Astrocyte (in vitro differentiated cells and primary cell): ENCODE measurements at regions not wholly inside any gene's neighbourhood (a gene's known extent, or its start where the extent isn't known, plus 50 kb on each side); places are given as distances from the start of the nearest gene placed in this dataset.
A peak's percentile ranks its signal among the peaks of the same experiment; 100 is the strongest.

ENCODE experiments used
- DNase-seq: peaks from one replicate; pipeline ENCODE4 v3.0.0-alpha.2; 2010; ENCODE audit warnings: low read depth
- FAIRE-seq: peaks from 2 replicates; lab custom pipeline; 2011; peaks lifted over from hg19 to GRCh38; lab: Jason Lieb, UNC
- H2AFZ ChIP-seq: 2 replicates; pipeline ENCODE4 v1.6.0; 2012; ENCODE audit warnings: low read depth, low read length, inconsistent platforms
- H3K27ac ChIP-seq: 2 replicates; pipeline ENCODE4 v1.5.1; 2011; ENCODE audit warnings: low read depth, low read length, inconsistent platforms
- H3K27me3 ChIP-seq: 2 replicates; pipeline ENCODE4 v1.6.0; 2011; ENCODE audit warnings: low read length, inconsistent platforms; ENCODE audit not compliant: insufficient read depth
- H3K36me3 ChIP-seq: 2 replicates; pipeline ENCODE4 v1.5.1; 2011; ENCODE audit warnings: low read length, inconsistent platforms; ENCODE audit not compliant: insufficient read depth
- H3K4me1 ChIP-seq: 2 replicates; pipeline ENCODE4 v1.5.1; 2011; ENCODE audit warnings: low read length, inconsistent platforms; ENCODE audit not compliant: insufficient read depth
- H3K4me2 ChIP-seq: 2 replicates; pipeline ENCODE4 v1.6.0; 2012; ENCODE audit warnings: low read length, inconsistent platforms
- H3K4me3 ChIP-seq: 2 replicates; pipeline ENCODE4 v1.5.1; 2011; ENCODE audit warnings: low read depth, mild to moderate bottlenecking, low read length, inconsistent platforms; ENCODE audit not compliant: insufficient read depth
- H3K79me2 ChIP-seq: 2 replicates; pipeline ENCODE4 v1.6.0; 2012; ENCODE audit warnings: mild to moderate bottlenecking, low read length, inconsistent platforms; ENCODE audit not compliant: insufficient read depth
- H3K9ac ChIP-seq: 2 replicates; pipeline ENCODE4 v1.6.0; 2012; ENCODE audit warnings: mild to moderate bottlenecking, low read length, inconsistent platforms
- H3K9me3 ChIP-seq: 2 replicates; pipeline ENCODE4 v1.5.1; 2012; ENCODE audit warnings: low read depth, mild to moderate bottlenecking, low read length, inconsistent platforms; ENCODE audit not compliant: insufficient read depth
- H4K20me1 ChIP-seq: 2 replicates; pipeline ENCODE4 v1.6.0; 2012; ENCODE audit warnings: low read length, inconsistent platforms; ENCODE audit not compliant: insufficient read depth
- H3K27ac Mint-ChIP-seq: one replicate; pipeline ENCODE4 v1.8.0; 2021; ENCODE audit warnings: mild to moderate bottlenecking, mixed read lengths; ENCODE audit not compliant: unreplicated experiment
- H3K27me3 Mint-ChIP-seq: one replicate; pipeline ENCODE4 v1.8.0; 2021; ENCODE audit warnings: low read depth, mixed read lengths; ENCODE audit not compliant: unreplicated experiment
- H3K36me3 Mint-ChIP-seq: one replicate; pipeline ENCODE4 v1.8.0; 2021; ENCODE audit warnings: low read depth, mixed read lengths; ENCODE audit not compliant: unreplicated experiment
- H3K4me1 Mint-ChIP-seq: one replicate; pipeline ENCODE4 v1.8.0; 2021; ENCODE audit warnings: low read depth, mixed read lengths; ENCODE audit not compliant: unreplicated experiment
- H3K4me3 Mint-ChIP-seq: one replicate; pipeline ENCODE4 v1.8.0; 2021; ENCODE audit warnings: mild to moderate bottlenecking, moderate library complexity, mixed read lengths; ENCODE audit not compliant: unreplicated experiment
- H3K9me3 Mint-ChIP-seq: one replicate; pipeline ENCODE4 v1.8.0; 2021; ENCODE audit warnings: mild to moderate bottlenecking, mixed read lengths; ENCODE audit not compliant: unreplicated experiment
- CTCF ChIP-seq: IDR thresholded peaks from 2 replicates; pipeline ENCODE4 v1.5.1; 2011; ENCODE audit warnings: low read depth, mild to moderate bottlenecking, inconsistent platforms, low read length, moderate library complexity; ENCODE audit not compliant: insufficient read depth
- EZH2 ChIP-seq: IDR thresholded peaks from 2 replicates; pipeline ENCODE4 v1.6.1; 2012; ENCODE audit warnings: mild to moderate bottlenecking, low read length, inconsistent platforms; ENCODE audit not compliant: insufficient read depth

GRCh38 chr20:47995661-47996060 is 210.4 kb upstream of the SULF2 start:
- no peaks in the 10 kb centered on the region for H3K4me1 Mint-ChIP-seq
- H3K4me2 ChIP-seq, result no peak overlapping the region
- no peaks in the 10 kb centered on the region for H3K4me1 ChIP-seq
- peaks cover 9% of the 10 kb centered on the region for H3K27me3 Mint-ChIP-seq
- no peaks in the 10 kb centered on the region for H3K36me3 ChIP-seq
- H3K4me3 ChIP-seq, result no peak overlapping the region
- no peaks in the 10 kb centered on the region for H3K36me3 Mint-ChIP-seq
- peaks cover 20% of the 10 kb centered on the region for H3K27me3 ChIP-seq
- DNase-seq (no peak), FAIRE-seq (no peak)
- H4K20me1 ChIP-seq, result no peaks in the 10 kb centered on the region
- no peak overlapping the region for H3K9ac ChIP-seq
- peaks cover 10% of the 10 kb centered on the region for H3K9me3 Mint-ChIP-seq
- H3K27ac ChIP-seq, result no peak overlapping the region
- H3K4me3 Mint-ChIP-seq, result no peak overlapping the region
- H2AFZ ChIP-seq, result no peak overlapping the region
- H3K27ac Mint-ChIP-seq, result no peak overlapping the region
- peaks cover 7% of the 10 kb centered on the region for H3K9me3 ChIP-seq
- TF ChIP-seq EZH2 (no peak), CTCF (no peak)
- H3K79me2 ChIP-seq, result no peaks in the 10 kb centered on the region

DNA sequence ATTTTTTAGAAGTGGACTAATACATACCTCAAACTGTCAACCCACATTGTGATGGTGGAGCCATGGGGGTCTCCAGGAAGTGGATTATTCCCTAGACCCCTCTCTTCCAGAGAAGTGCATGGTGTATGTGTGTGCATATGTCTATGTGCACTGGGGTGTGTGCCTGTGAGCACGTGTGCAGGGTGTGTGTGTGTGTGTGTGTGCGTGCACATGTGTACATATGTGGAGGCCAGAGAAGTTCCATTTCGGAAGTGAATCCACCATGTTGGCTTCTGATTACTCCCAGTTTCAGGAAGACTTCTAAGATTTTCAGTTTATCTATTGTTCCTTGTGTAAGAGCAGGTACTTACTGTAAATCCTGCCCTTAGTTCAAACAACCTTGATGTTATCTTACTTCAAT is 208.5 kb upstream of the SULF2 start:
- peaks cover 18% of the 10 kb centered on the region for H3K27me3 Mint-ChIP-seq
- no peak overlapping the region for H3K4me3 Mint-ChIP-seq
- Histone ChIP-seq H3K79me2 (no peaks in the 10 kb centered on the region), H3K36me3 (no peaks in the 10 kb centered on the region), H4K20me1 (no peaks in the 10 kb centered on the region), H3K4me1 (no peaks in the 10 kb centered on the region), H3K9me3 (peaks cover 7% of the 10 kb centered on the region), H3K27me3 (peaks cover 24% of the 10 kb centered on the region), H2AFZ (no peak overlapping the region), H3K9ac (no peak overlapping the region), H3K4me2 (no peak overlapping the region), H3K4me3 (no peak overlapping the region), H3K27ac (no peak overlapping the region)
- peaks cover 10% of the 10 kb centered on the region for H3K9me3 Mint-ChIP-seq
- no peaks in the 10 kb centered on the region for H3K36me3 Mint-ChIP-seq
- FAIRE-seq, result no peak
- H3K27ac Mint-ChIP-seq, result no peak overlapping the region
- TF ChIP-seq CTCF (no peak), EZH2 (no peak)
- DNase-seq, result no peak
- H3K4me1 Mint-ChIP-seq, result no peaks in the 10 kb centered on the region

DNA sequence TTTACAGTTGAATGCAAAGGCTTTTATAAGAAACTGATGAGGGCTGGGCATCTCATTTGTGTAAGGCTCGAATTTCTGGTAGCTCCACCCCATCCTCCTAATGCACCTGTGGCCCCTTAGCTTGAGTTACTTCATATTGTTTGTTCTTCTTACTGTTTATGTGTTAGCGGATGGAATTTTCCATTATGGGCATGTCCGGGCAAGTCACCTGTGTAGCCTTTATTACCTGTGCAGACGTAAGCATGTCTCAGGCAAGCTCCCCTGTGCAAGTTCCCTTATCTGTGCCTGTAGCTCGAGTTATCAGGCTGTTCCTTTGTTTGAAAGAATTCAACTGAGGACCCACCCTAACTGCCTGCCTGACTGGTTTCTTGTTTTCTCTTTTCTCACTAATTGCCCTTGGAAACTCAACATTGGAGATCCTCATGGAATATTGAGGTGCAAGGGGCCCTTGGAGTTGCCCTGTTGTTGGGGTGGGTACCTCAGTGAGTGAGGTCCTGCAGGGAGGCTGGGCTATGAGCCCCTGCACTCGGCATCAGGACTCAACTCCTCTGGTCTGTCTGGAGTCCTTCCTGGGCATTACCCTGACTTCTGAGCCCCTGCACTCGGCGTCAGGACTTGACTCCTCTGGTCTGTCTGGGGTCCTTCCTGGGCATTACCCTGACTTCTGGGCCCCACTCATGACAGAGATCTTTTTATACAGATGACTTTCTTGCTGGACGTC is 207.9 kb upstream of the SULF2 start:
- Histone ChIP-seq H3K27ac (no peak overlapping the region), H3K9me3 (peaks cover 7% of the 10 kb centered on the region), H2AFZ (no peak overlapping the region), H3K4me2 (no peak overlapping the region), H3K4me3 (no peak overlapping the region), H4K20me1 (no peaks in the 10 kb centered on the region), H3K4me1 (no peaks in the 10 kb centered on the region), H3K27me3 (peaks cover 24% of the 10 kb centered on the region), H3K9ac (no peak overlapping the region), H3K36me3 (no peaks in the 10 kb centered on the region), H3K79me2 (no peaks in the 10 kb centered on the region)
- DNase-seq (no peak), FAIRE-seq (no peak)
- Mint-ChIP-seq H3K4me1 (no peaks in the 10 kb centered on the region), H3K36me3 (no peaks in the 10 kb centered on the region), H3K9me3 (peaks cover 10% of the 10 kb centered on the region), H3K27ac (peak overlapping the region; percentile 66), H3K4me3 (no peak overlapping the region), H3K27me3 (peaks cover 18% of the 10 kb centered on the region)
- TF ChIP-seq CTCF, result no peak
- no peak for TF ChIP-seq EZH2
